ENCODE measurements at regions not wholly inside any gene's neighbourhood (a gene's known extent, or its start where the extent isn't known, plus 50 kb on each side); places are given as distances from the start of the nearest gene placed in this dataset.

GRCh38 chr4:144531841-144532240 lies 114.1 kb upstream of the HHIP start:
- TF ChIP-seq POLR2A (IDR thresholded peaks at IDR 0.05) = no peak
- TF ChIP-seq, protein P1, sequence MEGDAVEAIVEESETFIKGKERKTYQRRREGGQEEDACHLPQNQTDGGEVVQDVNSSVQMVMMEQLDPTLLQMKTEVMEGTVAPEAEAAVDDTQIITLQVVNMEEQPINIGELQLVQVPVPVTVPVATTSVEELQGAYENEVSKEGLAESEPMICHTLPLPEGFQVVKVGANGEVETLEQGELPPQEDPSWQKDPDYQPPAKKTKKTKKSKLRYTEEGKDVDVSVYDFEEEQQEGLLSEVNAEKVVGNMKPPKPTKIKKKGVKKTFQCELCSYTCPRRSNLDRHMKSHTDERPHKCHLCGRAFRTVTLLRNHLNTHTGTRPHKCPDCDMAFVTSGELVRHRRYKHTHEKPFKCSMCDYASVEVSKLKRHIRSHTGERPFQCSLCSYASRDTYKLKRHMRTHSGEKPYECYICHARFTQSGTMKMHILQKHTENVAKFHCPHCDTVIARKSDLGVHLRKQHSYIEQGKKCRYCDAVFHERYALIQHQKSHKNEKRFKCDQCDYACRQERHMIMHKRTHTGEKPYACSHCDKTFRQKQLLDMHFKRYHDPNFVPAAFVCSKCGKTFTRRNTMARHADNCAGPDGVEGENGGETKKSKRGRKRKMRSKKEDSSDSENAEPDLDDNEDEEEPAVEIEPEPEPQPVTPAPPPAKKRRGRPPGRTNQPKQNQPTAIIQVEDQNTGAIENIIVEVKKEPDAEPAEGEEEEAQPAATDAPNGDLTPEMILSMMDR (IDR thresholded peaks at IDR 0.05) = no peak
- no peak overlapping the region for H3K4me3 ChIP-seq (ENCODE audit: low read depth, poor library complexity, severe bottlenecking)
- intact Hi-C loops (cut with DNase I; ENCODE audit: low total_unique reads) = no loop called here
- 51 to 61% methylated on average over 2 of the region's 2 CpGs for WGBS, 2 donors
- DNase-seq (ENCODE audit: low spot score in 2 of 2) = no peak

DNA sequence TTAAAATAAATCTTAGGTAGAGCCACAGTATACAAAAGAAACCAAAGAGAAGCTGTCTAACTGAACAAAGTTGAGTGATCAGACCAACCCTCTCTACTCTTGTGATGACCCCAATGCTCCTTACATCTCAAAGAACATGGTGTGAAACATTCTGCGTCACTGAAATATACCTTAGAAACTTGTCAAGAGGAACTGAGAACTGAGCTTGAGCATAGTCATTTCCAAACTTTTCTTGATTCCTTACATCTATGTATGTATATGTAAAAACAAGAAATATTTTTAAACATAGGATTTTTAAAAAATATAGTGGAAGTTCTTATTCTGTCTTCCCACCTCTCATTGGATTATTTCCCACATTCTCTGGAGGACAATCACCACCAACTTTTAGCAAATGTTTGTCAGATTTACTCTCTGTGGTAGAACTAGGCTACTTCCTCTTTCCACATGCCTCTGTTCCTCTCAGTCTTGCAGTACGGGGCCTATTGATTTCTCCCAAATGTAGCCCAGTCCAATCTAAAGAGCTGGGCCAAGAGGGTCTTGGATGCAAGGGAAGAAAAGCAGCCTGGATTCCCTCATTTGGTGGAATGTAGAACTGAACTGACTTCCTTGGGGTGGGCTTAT lies 98.2 kb upstream of the HHIP start:
- DNase-seq (ENCODE audit: low spot score in 2 of 2) = no peak
- 72 to 79% methylated on average over 2 of the region's 2 CpGs for WGBS, 2 donors
- H3K4me3 ChIP-seq (ENCODE audit: low read depth, poor library complexity, severe bottlenecking) = no peak overlapping the region
- no peak for TF ChIP-seq POLR2A (IDR thresholded peaks at IDR 0.05)
- TF ChIP-seq, protein P1 (IDR thresholded peaks at IDR 0.05) = no peak
- intact Hi-C loops (cut with DNase I; ENCODE audit: low total_unique reads) = no loop called here

DNA sequence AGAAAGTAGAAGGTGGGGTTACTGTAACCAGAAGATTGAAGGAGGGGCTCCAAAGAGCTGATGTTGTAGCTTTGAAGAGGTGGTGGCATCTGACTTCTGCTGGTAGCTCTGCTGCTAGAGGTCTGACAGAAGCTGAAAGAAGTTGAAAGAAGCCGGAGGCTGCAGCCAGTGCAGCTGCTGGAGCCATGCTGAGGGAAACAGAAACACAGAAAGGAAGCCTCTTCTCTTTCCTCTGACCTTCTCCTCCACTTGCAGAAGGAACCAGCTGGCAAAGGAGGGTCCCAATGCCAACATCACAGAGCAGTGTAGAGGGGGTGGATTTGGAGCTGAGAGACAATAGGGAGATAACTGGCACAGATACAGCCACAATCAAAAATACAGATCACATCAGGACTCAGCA lies 89.3 kb upstream of the HHIP start:
- WGBS, 2 donors = 48 to 55% methylated on average over 1 of the region's 1 CpG
- no peak for TF ChIP-seq POLR2A (IDR thresholded peaks at IDR 0.05)
- no peak for DNase-seq (ENCODE audit: low spot score in 2 of 2)
- no peak overlapping the region for H3K4me3 ChIP-seq (ENCODE audit: low read depth, poor library complexity, severe bottlenecking)
- intact Hi-C loops (cut with DNase I; ENCODE audit: low total_unique reads) = no loop called here

DNA sequence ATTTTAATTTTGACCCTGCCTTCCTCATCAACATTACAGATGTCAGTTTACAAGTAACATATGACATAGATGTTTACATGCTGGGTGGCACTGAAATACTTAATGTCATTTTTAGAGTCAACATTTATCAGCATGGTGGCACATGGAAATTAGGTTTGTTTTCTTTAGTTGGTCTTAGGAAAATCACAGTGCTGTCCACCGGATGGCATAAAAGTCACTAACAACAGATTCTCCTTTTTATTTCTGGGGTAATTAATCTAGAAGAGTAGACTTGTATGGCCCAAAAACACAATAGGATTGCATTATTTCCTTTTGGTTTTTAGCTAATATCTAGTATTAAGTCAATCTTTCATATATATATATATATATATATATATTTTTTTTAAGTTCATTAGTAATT lies 88.6 kb upstream of the HHIP start:
- H3K4me3 ChIP-seq (ENCODE audit: low read depth, poor library complexity, severe bottlenecking) = no peak overlapping the region
- intact Hi-C loops (cut with DNase I; ENCODE audit: low total_unique reads) = no loop called here
- WGBS, 2 donors = 66 to 71% methylated on average over 1 of the region's 1 CpG
- no peak for DNase-seq (ENCODE audit: low spot score in 2 of 2)
- TF ChIP-seq, protein P1 (IDR thresholded peaks at IDR 0.05) = no peak
- TF ChIP-seq POLR2A (IDR thresholded peaks at IDR 0.05) = no peak

- 29 to 41% methylated on average over 10 of the region's 10 CpGs for WGBS, 2 donors
- H3K4me3 ChIP-seq (ENCODE audit: low read depth, poor library complexity, severe bottlenecking) = no peak overlapping the region
- DNase-seq (ENCODE audit: low spot score in 2 of 2) = no peak
- intact Hi-C loops (cut with DNase I; ENCODE audit: low total_unique reads) = no loop called here
- TF ChIP-seq POLR2A (IDR thresholded peaks at IDR 0.05) = no peak
- TF ChIP-seq, protein P1 (IDR thresholded peaks at IDR 0.05) = no peak
Measured at GRCh38 chr4:144562019-144562705, 83.8 kb upstream of the HHIP start.

DNA sequence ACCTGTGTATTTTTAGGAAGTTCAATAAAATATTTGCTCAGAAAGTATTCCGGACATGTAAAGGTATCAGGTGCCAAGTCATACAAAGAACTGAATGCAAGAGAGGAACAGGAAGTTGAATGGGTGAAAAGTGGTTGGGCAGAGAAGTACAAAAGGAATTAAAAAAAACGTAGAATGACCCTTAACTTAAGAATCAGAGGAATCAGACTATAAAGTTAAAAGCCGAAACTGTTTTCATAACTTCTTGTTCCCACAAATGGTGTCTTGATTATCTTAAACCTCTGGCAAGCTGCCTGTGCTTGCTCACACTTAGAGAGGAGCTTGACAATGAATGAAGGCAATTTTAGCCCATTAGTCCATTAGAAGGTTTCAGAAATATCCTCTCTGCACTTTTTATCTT lies 81.6 kb upstream of the HHIP start:
- no peak overlapping the region for H3K4me3 ChIP-seq (ENCODE audit: low read depth, poor library complexity, severe bottlenecking)
- intact Hi-C loops (cut with DNase I; ENCODE audit: low total_unique reads) = no loop called here
- TF ChIP-seq POLR2A (IDR thresholded peaks at IDR 0.05) = no peak
- TF ChIP-seq, protein P1 (IDR thresholded peaks at IDR 0.05) = no peak
- DNase-seq (ENCODE audit: low spot score in 2 of 2) = no peak
- 62 to 68% methylated on average over 3 of the region's 3 CpGs for WGBS, 2 donors

Data from lower leg skin (tissue), 4 donors.